Endothelial cell of umbilical vein (primary cell): ENCODE measurements at regions not wholly inside any gene's neighbourhood (a gene's known extent, or its start where the extent isn't known, plus 50 kb on each side); places are given as distances from the start of the nearest gene placed in this dataset.

Experiments used
- BruUV-seq: library from RNA; stranded (reverse); fragments of 400-500 nt; replicated peaks from 2 replicates; lab custom pipeline; 2021; lab: Mats Ljungman, UMichigan
- CTCF ChIA-PET: fragments of 300-600, 350-600 bp; sonication (Branson Sonifier 250); formaldehyde crosslinking; loops from one replicate; lab custom pipeline; 2021; ENCODE audit warnings: antibody characterized with exemption, inconsistent platforms; lab: Charles Lee
- POLR2A ChIA-PET: fragments of 300-600, 350-600 bp; sonication (Branson Sonifier 250); formaldehyde crosslinking; loops from one replicate; lab custom pipeline; 2021; ENCODE audit warnings: antibody characterized with exemption, inconsistent platforms; lab: Charles Lee
- DNase-seq: peaks from one replicate; pipeline ENCODE4 v3.0.0-alpha.2; 2011; ENCODE audit warnings: low read depth, low spot score
- FAIRE-seq: peaks from 2 replicates; lab custom pipeline; 2011; peaks lifted over from hg19 to GRCh38; lab: Jason Lieb, UNC
- H2AFZ ChIP-seq: 2 replicates; pipeline ENCODE4 v1.6.0; 2012; ENCODE audit warnings: low read depth, low read length, control low read depth, inconsistent platforms
- H3K27ac ChIP-seq: 2 replicates; pipeline ENCODE4 v1.5.1; 2011; ENCODE audit warnings: low read depth, mild to moderate bottlenecking, control low read depth, low read length, moderate library complexity; ENCODE audit not compliant: insufficient read depth
- H3K27me3 ChIP-seq, 2 experiments: 2 replicates each; pipeline versions ENCODE4 v1.6.0 to v1.6.1; 2011; ENCODE audit warnings: low read length in 2 of 2, mixed read lengths in 1 of 2; ENCODE audit not compliant: control insufficient read depth in 2 of 2, insufficient read depth in 2 of 2
- H3K36me3 ChIP-seq, 2 experiments: 2 replicates in 1 of 2; 3 replicates in 1 of 2; pipeline ENCODE4 v1.5.1; 2011; ENCODE audit warnings: low read length in 2 of 2, mild to moderate bottlenecking in 1 of 2, moderate library complexity in 1 of 2; ENCODE audit not compliant: control insufficient read depth in 2 of 2, insufficient read depth in 2 of 2; ENCODE audit errors: extremely low read depth in 1 of 2
- H3K4me1 ChIP-seq: 3 replicates; pipeline ENCODE4 v1.5.1; 2011; ENCODE audit warnings: mild to moderate bottlenecking, low read length; ENCODE audit not compliant: control insufficient read depth, insufficient read depth; ENCODE audit errors: extremely low read depth
- H3K4me2 ChIP-seq: 2 replicates; pipeline ENCODE4 v1.6.1; 2011; ENCODE audit warnings: low read length, control low read depth, mixed read lengths; ENCODE audit not compliant: insufficient read depth
- H3K4me3 ChIP-seq, 3 experiments: fragments of 200-600 bp in 1 of 3; sonication (generic), shearing (Covaris generic) in 1 of 3; replicated peaks in 1 of 3; 2 replicates each; pipeline ENCODE4 v1.5.1; 2011 to 2016; ENCODE audit warnings: control low read depth in 3 of 3, low read length in 3 of 3, mild to moderate bottlenecking in 2 of 3, inconsistent platforms in 1 of 3, low read depth in 1 of 3, moderate library complexity in 1 of 3; ENCODE audit not compliant: insufficient read depth in 1 of 3
- H3K79me2 ChIP-seq: 2 replicates; pipeline ENCODE4 v1.6.0; 2012; ENCODE audit warnings: low read length, inconsistent platforms; ENCODE audit not compliant: control insufficient read depth, insufficient read depth
- H3K9ac ChIP-seq: replicated peaks from 2 replicates; pipeline ENCODE3; 2011; ENCODE audit warnings: low read length, control low read depth; ENCODE audit not compliant: insufficient read depth; ENCODE audit errors: extremely low read depth
- H3K9me1 ChIP-seq: replicated peaks from 3 replicates; pipeline ENCODE4 v1.6.0; 2011; ENCODE audit warnings: mild to moderate bottlenecking, low read length; ENCODE audit not compliant: control insufficient read depth, insufficient read depth; ENCODE audit errors: extremely low read depth
- H3K9me3 ChIP-seq: replicated peaks from 2 replicates; pipeline ENCODE4 v1.5.1; 2012; ENCODE audit warnings: low read length, inconsistent platforms; ENCODE audit not compliant: control insufficient read depth, insufficient read depth
- H4K20me1 ChIP-seq: replicated peaks from 2 replicates; pipeline ENCODE3; 2011; ENCODE audit warnings: mild to moderate bottlenecking, low read length; ENCODE audit not compliant: control insufficient read depth, insufficient read depth; ENCODE audit errors: extremely low read depth
- EZH2 ChIP-seq: IDR thresholded peaks from 2 replicates; pipeline ENCODE4 v1.6.1; 2012; ENCODE audit warnings: borderline replicate concordance, low read depth, mild to moderate bottlenecking, moderate library complexity, low read length, inconsistent platforms; ENCODE audit not compliant: severe bottlenecking
- FOS ChIP-seq: IDR thresholded peaks from 2 replicates; pipeline ENCODE4 v1.6.1; 2011; ENCODE audit warnings: mild to moderate bottlenecking, low read length, moderate library complexity, borderline replicate concordance; ENCODE audit not compliant: insufficient read depth
- GATA2 ChIP-seq: IDR thresholded peaks from 2 replicates; pipeline ENCODE4 v1.7.0; 2011; ENCODE audit warnings: low read depth, mild to moderate bottlenecking, moderate library complexity, mixed read lengths, low read length; ENCODE audit not compliant: insufficient read length, insufficient read depth
- JUN ChIP-seq: IDR thresholded peaks from 2 replicates; pipeline ENCODE4 v1.6.1; 2011; ENCODE audit warnings: borderline replicate concordance, low read depth; ENCODE audit not compliant: insufficient read length, insufficient read depth
- POLR2A ChIP-seq: IDR thresholded peaks from 2 replicates; pipeline ENCODE4 v1.6.1; 2012; ENCODE audit warnings: low read depth, mild to moderate bottlenecking, control low read depth, low read length
- POLR2AphosphoS5 ChIP-seq: IDR thresholded peaks from 2 replicates; pipeline ENCODE4 v1.6.1; 2012; ENCODE audit warnings: low read depth, mild to moderate bottlenecking, control low read depth, low read length, moderate library complexity; ENCODE audit not compliant: insufficient read depth
- dilution Hi-C: fragments of 300-500 bp; cut with MboI; formaldehyde crosslinking; loops from one replicate; pipeline ENCODE4 v1.15.0; 2019; ENCODE audit warnings: low sequenced_read_pairs; ENCODE audit not compliant: extremely low pct_ligation_motif_present
- intact Hi-C: fragments of 100-400 bp; cut with micrococcal nuclease; formaldehyde crosslinking; loops from one replicate; pipeline ENCODE4 v1.10.0; 2022
- TF ChIP-seq, protein P1 (sequence below): IDR thresholded peaks from 2 replicates; pipeline ENCODE4 v1.6.1; 2011; ENCODE audit not compliant: insufficient read depth, insufficient read length
- TF ChIP-seq, protein P2 (sequence below), 2 donors: IDR thresholded peaks; 1 replicate in 1 of 2; 2 replicates in 1 of 2; pipeline ENCODE4 v1.5.1; 2011; ENCODE audit warnings: low read length in 2 of 2, mild to moderate bottlenecking in 2 of 2, moderate library complexity in 2 of 2, control low read depth in 1 of 2, inconsistent platforms in 1 of 2, low read depth in 1 of 2; ENCODE audit not compliant: insufficient read depth in 1 of 2; ENCODE audit errors: extremely low read depth in 1 of 2

DNA sequence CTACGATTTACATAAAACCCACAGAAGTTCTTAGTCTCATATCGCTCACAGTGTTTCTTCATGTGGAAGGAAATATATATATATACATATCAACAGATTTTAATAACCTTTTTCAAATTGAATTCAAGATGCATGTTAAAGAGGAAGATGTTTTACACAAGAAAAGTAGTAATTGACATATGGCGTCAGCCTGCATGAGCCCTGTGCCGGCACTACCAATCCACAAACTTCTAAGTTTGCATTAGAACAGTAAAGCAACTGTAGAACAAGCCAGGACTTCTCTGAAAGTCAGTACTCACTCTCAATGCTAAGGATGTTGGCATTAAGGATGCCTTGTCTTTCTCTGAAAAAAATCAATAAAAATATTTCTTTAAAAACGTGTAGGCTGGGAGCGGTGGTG is 441.3 kb upstream of the SMIM31 start:
- H3K4me3 ChIP-seq: no peak overlapping the region
- no peaks in the 10 kb centered on the region for H3K4me1 ChIP-seq
- peaks cover 2% of the 10 kb centered on the region for H3K9me3 ChIP-seq
- no TSS peak for BruUV-seq
- no peaks in the 10 kb centered on the region for H4K20me1 ChIP-seq
- TF ChIP-seq, protein P1, sequence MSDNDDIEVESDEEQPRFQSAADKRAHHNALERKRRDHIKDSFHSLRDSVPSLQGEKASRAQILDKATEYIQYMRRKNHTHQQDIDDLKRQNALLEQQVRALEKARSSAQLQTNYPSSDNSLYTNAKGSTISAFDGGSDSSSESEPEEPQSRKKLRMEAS: no peak
- no peak for TF ChIP-seq FOS
- TF ChIP-seq, protein P2, sequence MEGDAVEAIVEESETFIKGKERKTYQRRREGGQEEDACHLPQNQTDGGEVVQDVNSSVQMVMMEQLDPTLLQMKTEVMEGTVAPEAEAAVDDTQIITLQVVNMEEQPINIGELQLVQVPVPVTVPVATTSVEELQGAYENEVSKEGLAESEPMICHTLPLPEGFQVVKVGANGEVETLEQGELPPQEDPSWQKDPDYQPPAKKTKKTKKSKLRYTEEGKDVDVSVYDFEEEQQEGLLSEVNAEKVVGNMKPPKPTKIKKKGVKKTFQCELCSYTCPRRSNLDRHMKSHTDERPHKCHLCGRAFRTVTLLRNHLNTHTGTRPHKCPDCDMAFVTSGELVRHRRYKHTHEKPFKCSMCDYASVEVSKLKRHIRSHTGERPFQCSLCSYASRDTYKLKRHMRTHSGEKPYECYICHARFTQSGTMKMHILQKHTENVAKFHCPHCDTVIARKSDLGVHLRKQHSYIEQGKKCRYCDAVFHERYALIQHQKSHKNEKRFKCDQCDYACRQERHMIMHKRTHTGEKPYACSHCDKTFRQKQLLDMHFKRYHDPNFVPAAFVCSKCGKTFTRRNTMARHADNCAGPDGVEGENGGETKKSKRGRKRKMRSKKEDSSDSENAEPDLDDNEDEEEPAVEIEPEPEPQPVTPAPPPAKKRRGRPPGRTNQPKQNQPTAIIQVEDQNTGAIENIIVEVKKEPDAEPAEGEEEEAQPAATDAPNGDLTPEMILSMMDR (IDR thresholded peaks at IDR 0.05; ENCODE audit: extremely low read depth in 1 of 2, insufficient read depth in 1 of 2, low read depth in 1 of 2, low read length in 2 of 2): no peak
- no peak for TF ChIP-seq EZH2
- FAIRE-seq: no peak
- H3K27me3 ChIP-seq: no peaks in the 10 kb centered on the region
- H3K27ac ChIP-seq: no peak overlapping the region
- no peak for DNase-seq
- no peaks in the 10 kb centered on the region for H3K36me3 ChIP-seq
- H3K4me2 ChIP-seq: no peak overlapping the region
- H3K9me1 ChIP-seq: no peaks in the 10 kb centered on the region
- ChIA-PET POLR2A (no interaction called here), CTCF (no interaction called here)
- intact Hi-C loops: no loop called here
- no peak overlapping the region for H3K9ac ChIP-seq
- H2AFZ ChIP-seq: no peak overlapping the region
- dilution Hi-C loops: no loop called here
- no peaks in the 10 kb centered on the region for H3K79me2 ChIP-seq

DNA sequence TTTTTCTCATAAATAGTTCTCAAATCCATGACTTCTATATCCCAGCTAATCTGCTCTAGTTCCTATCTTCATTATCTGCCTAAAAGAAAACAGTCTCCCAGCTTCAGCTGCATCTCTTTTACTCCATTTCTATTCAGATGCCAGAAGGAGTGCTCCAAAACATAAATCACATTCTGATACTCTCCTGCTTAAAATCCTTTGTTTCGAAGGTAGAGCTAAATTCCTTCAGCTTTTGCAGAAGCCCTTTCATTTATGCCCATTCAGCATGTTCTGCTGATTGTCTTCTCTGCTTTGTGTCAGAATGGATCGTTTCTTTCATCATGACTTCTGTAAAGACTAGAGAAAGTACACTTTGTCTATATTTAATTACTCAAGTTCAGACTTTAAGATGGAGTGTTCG is 440.1 kb upstream of the SMIM31 start:
- no peaks in the 10 kb centered on the region for H3K9me3 ChIP-seq
- no peaks in the 10 kb centered on the region for H3K36me3 ChIP-seq
- no peaks in the 10 kb centered on the region for H3K4me1 ChIP-seq
- intact Hi-C loops (no loop called here), dilution Hi-C loops (no loop called here)
- ChIA-PET CTCF (no interaction called here), POLR2A (no interaction called here)
- no peaks in the 10 kb centered on the region for H4K20me1 ChIP-seq
- BruUV-seq: no TSS peak
- no peak overlapping the region for H2AFZ ChIP-seq
- H3K79me2 ChIP-seq: no peaks in the 10 kb centered on the region
- no peak overlapping the region for H3K27ac ChIP-seq
- H3K27me3 ChIP-seq: no peaks in the 10 kb centered on the region
- H3K4me2 ChIP-seq: no peak overlapping the region
- no peaks in the 10 kb centered on the region for H3K9me1 ChIP-seq
- no peak for TF ChIP-seq EZH2
- no peak for TF ChIP-seq GATA2
- TF ChIP-seq FOS: no peak
- TF ChIP-seq, protein P2 (IDR thresholded peaks at IDR 0.05; ENCODE audit: extremely low read depth in 1 of 2, insufficient read depth in 1 of 2, low read depth in 1 of 2, low read length in 2 of 2): no peak
- TF ChIP-seq POLR2AphosphoS5: no peak
- TF ChIP-seq, protein P1: no peak
- no peak for TF ChIP-seq POLR2A
- no peak for TF ChIP-seq JUN
- DNase-seq (no peak), FAIRE-seq (no peak)
- no peak overlapping the region for H3K4me3 ChIP-seq
- H3K9ac ChIP-seq: no peak overlapping the region
